HG03442 (cell line): ENCODE measurements at regions not wholly inside any gene's neighbourhood (a gene's known extent, or its start where the extent isn't known, plus 50 kb on each side); places are given as distances from the start of the nearest gene placed in this dataset.

Source experiments
- ATAC-seq: cut with Tn5 transposase; IDR thresholded peaks from one replicate; pipeline ENCODE4 v1.9.1; 2021; ENCODE audit warnings: mild to moderate bottlenecking, moderate library complexity; ENCODE audit not compliant: unreplicated experiment

DNA sequence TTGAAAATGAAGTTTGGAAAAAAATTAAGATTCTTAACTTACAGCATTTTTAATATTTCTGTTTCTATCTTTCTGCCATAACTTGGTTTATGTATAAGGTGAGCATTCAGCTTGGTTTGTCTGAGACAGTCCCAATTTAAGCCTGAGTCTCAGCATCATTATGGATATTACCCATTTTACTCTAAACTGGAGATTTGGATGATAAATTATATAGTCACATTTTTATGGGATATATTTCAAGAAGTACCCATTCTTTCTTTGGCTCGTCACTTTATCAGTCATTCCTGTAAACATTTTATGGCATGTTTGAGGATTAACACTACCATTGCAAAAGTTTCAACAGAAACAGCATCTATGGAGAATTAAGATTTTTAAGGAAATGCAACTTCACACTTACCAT is 1129.0 kb upstream of the PCDH9 start:
- ATAC-seq = no peak

DNA sequence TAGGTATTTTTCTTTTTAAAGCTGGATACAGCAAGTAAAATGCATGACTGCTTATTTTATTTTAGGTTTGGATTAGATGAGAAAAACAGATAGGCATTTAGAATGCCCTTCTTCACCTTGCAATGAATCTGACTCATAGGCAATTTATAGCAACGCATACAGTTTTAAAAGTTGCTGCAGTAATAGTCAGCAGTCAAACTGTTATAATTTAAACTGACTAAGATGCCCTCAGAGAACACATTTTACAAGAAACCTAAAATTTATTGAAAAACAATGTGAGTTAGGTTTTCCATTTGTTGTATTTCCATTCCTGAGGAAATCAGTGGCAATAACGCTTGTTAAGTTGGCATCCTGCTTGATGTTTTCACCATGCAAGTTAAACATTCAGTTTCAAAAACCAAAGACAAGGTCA is 1128.2 kb upstream of the PCDH9 start:
- no peak for ATAC-seq

DNA sequence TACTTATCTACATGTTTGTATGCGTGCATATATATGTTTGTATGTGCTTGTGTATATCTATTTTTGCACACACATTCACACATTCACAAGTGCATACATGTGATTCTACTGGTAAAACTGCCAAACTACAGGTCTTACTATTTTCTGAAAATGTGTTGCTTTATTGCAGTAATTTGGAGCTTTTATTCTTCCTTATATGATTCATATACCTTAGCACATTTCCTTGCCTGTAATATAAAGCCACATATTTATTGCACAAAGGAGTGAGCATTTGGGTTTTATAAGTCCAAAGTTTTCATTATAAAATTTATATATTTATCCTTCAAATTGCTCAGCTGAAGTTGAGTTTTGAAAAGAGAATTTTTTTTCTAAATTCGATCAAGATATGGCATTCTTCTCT is 1120.4 kb upstream of the PCDH9 start:
- no peak for ATAC-seq

DNA sequence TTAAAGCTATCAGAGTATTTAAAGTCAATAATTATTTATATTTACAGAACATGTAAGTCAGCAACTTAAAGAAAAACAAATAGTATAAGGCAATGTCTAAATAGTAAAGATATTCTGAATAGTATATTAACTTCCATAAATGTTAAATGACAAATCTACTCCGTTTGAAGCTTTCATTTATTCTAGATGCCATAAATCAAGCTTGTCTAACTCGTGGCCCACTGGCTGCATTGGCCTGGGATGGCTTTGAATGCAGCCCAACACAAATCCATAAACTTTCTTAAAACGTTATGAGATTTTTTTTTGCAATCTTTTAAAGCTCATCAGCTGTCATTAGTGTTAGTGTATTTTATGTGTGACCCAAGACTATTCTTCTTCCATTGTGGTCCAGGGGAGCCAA is 1117.1 kb upstream of the PCDH9 start:
- no peak for ATAC-seq

DNA sequence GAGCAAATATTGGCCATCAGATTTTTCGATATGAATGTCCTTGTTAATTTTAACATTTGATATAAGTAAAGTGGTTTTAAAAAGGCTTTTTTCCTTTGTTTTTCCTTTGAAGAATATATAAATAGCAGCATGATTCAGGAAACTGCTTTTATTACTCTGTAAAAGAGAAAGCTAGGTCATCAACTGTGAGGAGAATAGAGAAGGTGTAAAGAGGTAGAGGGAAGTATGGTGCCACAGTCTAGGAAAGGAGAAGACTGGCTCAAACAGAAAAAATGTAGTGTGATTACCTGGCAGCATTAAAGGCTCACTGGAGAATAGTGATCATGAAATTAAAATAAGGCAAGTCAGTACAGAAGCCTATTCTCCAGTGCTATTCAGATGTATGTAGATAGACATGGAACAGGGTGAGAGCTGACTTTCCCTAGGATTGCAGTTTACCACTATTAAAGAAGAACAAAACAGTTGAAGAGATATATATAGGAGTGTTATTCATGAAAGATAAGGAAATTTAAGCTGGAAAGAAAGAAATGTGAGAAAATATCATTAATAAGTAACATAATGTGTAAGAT is 1115.9 kb upstream of the PCDH9 start:
- ATAC-seq = no peak

DNA sequence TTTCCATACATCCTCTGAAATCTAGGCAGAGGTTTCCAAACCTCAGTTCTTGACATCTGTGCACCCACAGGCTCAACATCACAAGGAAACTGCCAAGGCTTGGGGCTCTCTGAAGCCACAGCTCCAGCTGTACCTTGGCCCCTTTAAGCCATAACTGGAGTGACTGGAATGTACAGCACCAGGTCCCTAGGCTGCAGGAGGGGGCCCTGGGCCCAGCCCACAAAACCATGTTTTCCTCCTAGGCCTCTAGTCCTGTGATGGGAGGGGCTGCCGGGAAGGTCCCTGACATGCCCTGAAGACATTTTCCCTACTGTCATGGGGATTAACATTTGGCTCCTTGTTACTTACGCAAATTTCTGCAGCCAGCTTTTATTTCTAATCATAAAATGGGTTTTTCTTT is 1093.0 kb upstream of the PCDH9 start:
- no peak for ATAC-seq

DNA sequence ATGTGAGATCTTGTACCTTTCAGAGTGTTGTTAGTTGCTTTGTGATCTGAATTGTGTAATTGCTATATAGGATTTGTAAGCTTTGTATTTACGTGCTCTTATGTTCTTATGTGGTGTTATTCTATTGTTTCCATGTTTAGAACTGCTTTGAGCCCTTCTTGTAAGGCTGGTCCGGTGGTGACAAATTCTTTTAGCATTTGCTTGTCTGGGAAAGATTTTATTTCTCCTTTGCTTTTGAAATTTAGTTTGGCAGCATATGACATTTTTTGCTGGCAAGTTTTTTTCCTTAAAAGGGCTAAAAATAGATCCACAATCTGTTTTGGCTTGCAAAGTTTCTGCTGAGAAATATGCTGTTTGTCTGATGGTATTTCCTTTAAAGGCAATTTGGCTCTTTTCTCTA is 1089.2 kb upstream of the PCDH9 start:
- ATAC-seq = no peak

DNA sequence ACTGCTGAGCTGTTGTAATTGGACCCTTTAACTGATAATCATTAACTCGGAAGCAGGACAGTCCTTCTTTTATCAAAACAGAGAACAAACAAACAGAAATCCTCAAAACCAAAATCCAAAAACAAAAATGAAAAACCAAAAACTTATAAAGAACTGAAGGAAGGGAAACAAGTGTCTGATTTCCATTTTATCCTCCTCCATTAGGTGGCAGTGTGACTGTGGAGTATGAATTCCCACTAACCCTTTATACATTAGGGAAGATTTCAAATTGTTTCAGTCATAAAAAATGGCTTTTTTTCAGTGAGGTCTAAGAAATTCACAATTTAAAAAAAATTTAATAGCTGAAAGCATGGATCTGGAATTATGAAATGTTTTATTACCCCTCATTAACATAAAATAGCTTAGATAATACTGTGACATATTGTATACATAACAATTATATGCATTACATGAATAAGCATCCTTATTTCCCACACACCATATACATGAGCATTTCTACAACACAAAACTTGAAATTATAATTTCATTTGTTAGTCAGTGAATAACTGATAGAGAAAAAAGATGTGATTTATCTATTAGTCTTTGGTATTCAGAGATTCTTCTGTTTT is 1074.3 kb upstream of the PCDH9 start:
- ATAC-seq = peak; percentile 59

DNA sequence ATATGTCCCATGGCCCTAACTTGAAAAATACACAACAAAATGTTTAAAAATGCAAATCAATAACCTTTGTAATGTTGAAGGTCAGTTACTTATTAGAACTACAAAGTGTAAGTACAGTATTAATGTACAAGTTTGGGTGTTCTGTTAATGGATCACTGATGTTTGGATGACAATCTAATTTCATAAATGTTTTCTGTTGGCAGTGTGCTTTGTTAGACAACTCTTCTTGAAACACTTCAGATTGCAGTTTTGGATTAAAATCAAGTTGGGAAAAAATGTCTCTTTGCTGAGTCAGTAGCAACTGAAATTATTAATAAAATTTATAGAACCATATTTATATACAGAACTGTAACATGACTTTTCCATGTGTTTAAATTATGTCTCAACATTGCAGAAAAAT is 1063.5 kb upstream of the PCDH9 start:
- no peak for ATAC-seq

DNA sequence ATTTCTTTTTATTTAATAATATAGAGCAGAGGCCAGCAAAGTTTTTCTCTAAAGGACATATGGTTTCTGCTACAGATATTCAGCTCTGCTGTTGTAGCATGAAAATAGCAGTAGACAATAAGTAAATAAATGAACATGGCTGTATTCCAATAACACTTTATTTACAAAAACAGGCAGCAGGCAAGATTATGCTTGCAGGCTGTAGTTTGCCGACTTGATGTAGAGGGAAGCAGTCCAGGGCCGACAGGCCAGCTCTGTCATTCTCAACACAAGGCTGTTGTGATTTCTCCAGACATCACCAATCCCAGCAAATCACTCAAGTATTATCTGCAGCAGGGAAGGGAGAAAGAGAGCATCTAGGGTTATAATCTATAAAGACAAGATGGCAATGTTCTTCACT is 1062.5 kb upstream of the PCDH9 start:
- no peak for ATAC-seq

DNA sequence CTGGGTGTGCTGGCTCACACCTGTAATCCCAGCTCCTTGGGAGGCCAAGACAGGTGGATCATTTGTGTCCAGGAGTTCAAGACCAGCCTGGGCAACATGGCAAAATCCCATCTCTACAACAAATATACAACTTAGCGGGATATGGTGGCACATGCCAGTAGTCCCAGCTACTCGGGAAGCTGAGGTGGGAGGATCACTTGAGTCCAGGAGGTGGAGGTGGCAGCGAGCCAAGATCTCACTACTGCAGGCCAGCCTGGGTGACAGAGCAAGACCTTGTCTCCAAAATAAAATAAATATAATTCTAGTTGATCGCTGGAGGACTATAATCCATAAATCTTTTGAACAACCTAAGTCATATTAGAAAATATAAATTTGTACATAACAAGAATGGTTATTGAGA is 1061.5 kb upstream of the PCDH9 start:
- no peak for ATAC-seq

DNA sequence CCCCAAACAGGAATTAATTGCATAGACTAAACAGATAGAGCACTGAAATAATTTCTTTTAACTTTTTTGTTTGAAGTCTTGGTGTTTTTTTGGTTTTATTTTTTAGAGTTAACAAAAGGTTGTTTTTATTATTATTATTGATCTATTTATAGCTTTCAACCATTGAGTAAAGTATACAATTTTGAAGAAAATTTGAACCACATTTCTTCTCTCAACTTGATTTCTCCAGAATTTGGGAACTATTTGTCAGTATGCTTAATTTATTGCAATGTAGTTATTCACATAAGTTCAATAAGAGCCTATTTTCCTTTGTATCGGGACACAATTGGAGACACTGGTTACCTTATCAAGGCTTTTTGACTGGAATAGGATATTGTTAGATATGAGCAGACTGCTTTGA is 1045.6 kb upstream of the PCDH9 start:
- ATAC-seq = no peak

DNA sequence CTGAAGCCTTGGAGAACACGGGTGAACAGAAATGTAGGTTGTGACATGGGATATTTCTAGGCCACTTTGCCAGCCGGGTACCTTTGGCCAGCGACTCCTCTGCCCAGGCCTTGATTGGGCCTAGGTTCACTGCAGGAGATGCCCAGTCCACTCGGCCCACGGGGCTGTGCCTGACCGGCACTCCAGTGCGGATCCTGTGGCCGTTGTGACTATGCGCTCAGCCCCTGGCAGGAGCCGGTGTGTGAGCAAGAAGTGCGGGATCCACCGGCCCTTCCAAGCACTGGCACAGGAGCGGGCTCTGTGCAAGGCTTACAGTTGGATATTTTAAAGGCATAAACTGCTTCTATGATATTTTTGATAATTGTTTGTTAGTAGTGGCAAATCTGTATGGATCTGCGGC is 1042.5 kb upstream of the PCDH9 start:
- no peak for ATAC-seq

DNA sequence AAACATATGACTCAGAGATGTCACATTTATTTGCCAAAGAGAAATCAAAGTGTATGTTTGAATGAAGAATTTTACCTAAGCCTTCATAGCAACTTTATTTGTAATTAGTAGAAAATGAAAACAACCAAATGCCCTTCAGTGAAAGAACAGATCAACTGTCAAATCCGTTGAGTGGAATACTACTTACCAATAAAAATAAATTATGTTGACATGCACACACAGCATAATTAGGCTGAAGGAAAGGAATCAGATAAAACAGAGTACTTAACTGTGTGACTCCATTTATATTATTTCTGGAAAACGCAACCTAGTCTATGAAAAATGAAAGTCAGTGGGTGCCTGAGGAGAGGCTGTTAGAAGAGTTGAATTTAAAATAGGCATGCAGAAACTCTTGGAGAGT is 1034.6 kb upstream of the PCDH9 start:
- ATAC-seq = no peak

DNA sequence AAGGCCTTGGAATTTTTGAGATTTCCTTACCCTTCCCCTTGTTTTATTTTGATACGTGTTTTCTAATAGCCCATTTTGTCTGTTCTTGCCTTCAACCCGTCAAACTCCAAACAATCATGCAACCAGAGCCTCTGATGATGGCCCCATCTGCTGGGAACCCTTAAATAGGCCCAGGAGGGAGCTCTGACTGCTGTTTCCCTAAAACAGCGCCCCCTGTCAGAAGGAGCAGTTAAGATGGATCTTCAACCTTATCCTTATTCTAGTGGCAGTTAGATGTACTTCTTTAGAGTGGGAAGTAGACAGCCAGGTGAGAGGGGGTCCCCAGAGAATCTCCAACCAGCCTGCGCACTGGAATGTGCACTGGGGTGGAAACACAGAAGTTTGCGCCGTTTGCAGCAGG is 1031.0 kb upstream of the PCDH9 start:
- no peak for ATAC-seq

DNA sequence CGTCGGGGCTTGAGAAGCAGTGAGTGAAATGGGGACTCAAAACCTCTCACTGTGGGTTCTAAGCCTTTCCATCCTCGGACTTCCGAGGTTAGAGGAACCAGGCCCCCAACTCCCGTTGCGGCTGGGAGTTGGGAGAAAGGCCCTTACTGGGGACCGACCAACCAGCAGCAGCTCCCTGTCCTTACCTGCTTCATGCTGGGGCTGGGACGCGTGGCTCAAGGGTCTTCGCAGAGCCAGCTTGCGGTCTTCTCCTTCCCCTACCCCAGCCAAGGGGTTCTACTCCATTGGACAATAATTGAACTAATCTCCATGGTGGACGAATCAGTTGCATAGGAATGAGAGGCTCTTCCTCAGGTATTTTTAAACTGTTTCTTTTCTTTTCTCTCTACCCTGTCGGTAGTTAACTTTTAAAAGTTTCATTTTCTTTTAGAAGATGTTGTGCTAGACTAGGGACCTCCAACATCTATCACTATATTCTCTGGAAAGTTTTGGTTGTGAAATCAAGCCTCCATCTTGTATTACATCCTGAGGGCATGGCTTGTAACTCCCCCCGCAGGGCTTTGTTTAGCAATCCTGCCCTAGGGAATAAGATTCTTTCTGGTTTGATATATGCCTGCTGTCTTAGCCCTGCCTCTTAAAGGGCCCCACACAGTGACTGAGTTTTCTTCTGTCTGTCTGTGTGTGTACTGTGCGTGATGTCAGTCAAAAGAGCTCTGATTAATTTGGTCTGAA is 1027.1 kb upstream of the PCDH9 start:
- ATAC-seq = no peak

DNA sequence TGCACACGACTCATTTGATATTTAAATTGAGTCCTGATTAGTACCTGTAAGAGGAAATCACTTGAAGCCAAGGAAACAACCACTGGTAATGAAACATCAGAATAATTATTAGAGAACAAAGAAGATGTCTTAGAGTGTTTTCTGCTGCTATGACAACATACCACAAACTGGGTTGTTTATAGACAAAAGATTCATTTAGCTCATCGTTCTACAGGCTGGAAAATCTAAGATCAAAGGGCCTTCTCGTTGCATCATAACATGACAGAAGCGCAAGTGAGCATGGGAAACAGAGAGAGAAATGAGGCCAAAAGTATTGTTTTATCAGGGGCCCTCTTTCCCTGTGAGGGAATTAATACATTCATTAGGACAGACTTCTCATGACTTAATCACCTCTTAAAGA is 1024.0 kb upstream of the PCDH9 start:
- ATAC-seq = no peak

DNA sequence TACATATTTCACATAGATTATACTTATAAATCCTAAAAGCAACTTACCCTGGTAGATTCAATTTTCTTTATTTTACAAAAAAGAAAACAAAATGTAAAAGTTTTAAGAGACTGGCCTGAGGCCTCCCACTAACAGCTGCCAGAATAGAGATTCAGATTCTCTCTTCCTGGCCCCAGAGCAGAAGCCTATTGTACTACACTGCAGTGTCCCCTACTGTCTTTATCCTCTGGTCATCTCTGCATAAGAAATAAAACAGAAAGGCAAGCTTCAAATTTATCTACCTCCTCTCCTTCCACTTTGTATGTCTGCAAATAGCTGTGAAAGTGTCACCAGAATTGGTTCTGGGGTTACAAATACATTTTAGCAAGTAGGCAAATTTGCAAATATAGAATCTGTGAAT is 1004.1 kb upstream of the PCDH9 start:
- ATAC-seq = no peak

DNA sequence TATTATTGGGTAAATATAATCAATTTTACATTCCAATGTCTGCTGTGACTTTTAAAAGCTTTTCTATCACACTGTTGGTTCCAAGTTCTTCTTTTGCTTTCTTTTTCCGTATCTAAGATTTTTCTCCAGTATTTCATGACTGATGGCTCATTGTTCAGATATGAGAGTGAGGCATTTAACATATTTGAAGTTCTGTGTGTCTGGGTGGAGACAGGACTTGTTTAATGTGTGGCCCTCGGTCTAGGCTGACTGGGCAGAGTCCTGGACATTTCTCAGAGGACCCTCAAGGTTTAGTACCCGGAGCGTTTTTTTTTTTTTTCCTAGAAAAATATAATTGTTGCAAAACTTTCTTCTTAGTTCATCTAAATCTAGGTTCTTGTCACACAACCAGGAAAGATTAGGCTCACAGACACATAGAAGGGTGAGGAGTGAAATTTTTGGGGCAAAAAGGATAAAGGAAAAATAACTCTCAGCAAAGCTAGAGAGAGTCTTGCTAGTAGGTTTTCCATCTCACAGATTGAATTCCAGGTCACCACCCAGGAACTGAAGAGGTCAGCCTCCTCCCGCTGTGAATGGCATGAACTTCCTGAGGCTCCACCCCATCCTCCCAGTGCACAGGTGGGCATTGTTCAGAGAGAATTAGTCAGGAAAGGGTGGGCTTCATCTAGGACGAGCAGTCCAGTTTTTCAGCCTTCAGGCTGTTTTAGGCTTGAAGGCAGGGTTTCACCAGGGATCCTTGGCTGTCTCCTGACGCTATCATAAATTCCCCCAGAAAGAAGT is 1002.4 kb upstream of the PCDH9 start:
- ATAC-seq = no peak

DNA sequence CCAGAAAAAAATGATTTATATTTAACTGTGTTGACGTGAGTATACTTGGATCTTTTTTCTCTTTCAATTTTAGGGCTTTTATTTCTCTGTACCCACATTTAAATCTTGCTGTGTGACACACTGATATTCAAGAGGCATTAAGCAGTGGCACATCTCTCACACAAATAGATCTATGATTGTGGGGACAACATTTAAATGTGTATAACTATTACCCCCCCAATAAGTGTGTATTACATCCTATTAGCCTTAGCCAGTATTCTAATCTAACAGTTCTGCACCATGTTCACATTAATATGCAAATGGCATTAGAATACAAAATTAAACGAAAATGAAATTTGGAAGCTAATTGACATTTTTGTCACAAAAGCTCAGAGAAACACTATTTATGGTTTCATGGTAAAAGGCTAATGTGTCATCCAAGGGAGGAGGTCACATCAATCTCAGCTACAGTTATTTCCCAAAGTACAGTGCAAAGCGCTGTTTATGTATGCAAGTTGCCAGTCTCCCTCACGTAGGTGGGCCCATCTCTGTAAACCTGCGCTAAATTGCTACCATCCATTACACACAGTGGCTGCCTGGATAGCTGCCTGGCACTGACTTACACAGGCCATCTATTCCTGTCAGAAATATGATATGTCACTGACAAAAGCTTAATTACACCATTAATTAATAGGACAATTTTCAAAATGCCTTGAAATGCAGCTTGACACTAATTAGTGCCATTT is 984.7 kb upstream of the PCDH9 start:
- no peak for ATAC-seq

DNA sequence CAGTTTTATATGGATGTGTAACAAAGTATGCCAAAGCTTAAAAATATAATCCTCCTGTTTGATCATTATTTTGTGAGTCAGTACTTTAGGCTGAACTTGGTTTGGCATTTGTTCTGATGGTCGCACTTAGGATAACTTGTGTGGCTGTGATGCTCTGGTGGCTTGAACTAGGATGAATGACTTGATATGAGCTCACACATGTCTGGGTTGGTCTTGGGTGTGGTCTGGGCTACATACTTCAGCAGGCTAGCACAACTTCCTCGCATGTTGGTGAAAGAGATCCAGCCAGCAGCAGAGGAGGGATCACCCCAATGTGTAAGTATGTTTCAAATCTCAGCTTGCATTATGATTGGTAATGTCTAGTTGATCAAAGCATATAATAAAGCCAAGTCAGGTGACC is 969.1 kb upstream of the PCDH9 start:
- ATAC-seq = no peak
